Hindlimb muscle (tissue), 1 donor: ENCODE measurements at regions not wholly inside any gene's neighbourhood (a gene's known extent, or its start where the extent isn't known, plus 50 kb on each side); places are given as distances from the start of the nearest gene placed in this dataset.
"Not testable (repeated sequence)": the region's sequence is repeated elsewhere in the genome, so short reads cannot be mapped to it uniquely, and the experiment has no call there.

ENCODE experiments used
- DNase-seq: peaks from one replicate; pipeline ENCODE4 v3.0.0-alpha.2; 2013

GRCh38 chr5:29130786-29131185 lies 2062.7 kb upstream of the CDH6 start:
- no peak for DNase-seq

GRCh38 chr5:29127524-29128156 lies 2065.8 kb upstream of the CDH6 start:
- not testable (repeated sequence) for DNase-seq

- DNase-seq: peak; percentile 24
These were observed 2067.0 kb upstream of the CDH6 start for GRCh38 chr5:29126462-29126861.

GRCh38 chr5:29122306-29122705 lies 2071.2 kb upstream of the CDH6 start:
- no peak for DNase-seq

- DNase-seq: no peak
These were observed 2076.0 kb upstream of the CDH9 start for GRCh38 chr5:29114331-29114768.

- no peak for DNase-seq
These were observed 2075.1 kb upstream of the CDH9 start for GRCh38 chr5:29113516-29113915.

- DNase-seq: no peak
These were observed 2061.2 kb upstream of the CDH9 start for GRCh38 chr5:29099585-29099984.

- DNase-seq: no peak
These were observed 2051.3 kb upstream of the CDH9 start for GRCh38 chr5:29089591-29090130.

GRCh38 chr5:29085142-29085541 lies 2046.8 kb upstream of the CDH9 start:
- DNase-seq: no peak

- DNase-seq: no peak
These were observed 2041.4 kb upstream of the CDH9 start for GRCh38 chr5:29079771-29080170.

GRCh38 chr5:29077451-29077850 lies 2039.1 kb upstream of the CDH9 start:
- DNase-seq: no peak

- DNase-seq: no peak
These were observed 2030.7 kb upstream of the CDH9 start for GRCh38 chr5:29069104-29069402.

GRCh38 chr5:29061381-29061780 lies 2023.0 kb upstream of the CDH9 start:
- no peak for DNase-seq

- no peak for DNase-seq
These were observed 2016.3 kb upstream of the CDH9 start for GRCh38 chr5:29054694-29055093.

GRCh38 chr5:29054282-29054681 lies 2015.9 kb upstream of the CDH9 start:
- DNase-seq: no peak

- no peak for DNase-seq
These were observed 2013.1 kb upstream of the CDH9 start for GRCh38 chr5:29051509-29051908.

- no peak for DNase-seq
These were observed 2003.8 kb upstream of the CDH9 start for GRCh38 chr5:29042152-29042551.

GRCh38 chr5:29040404-29040803 lies 2002.0 kb upstream of the CDH9 start:
- DNase-seq: no peak

GRCh38 chr5:29039994-29040393 lies 2001.6 kb upstream of the CDH9 start:
- DNase-seq: no peak

GRCh38 chr5:29037716-29038115 lies 1999.3 kb upstream of the CDH9 start:
- DNase-seq: no peak

GRCh38 chr5:29024052-29024451 lies 1985.7 kb upstream of the CDH9 start:
- no peak for DNase-seq

GRCh38 chr5:29023541-29023940 lies 1985.2 kb upstream of the CDH9 start:
- DNase-seq: no peak

- no peak for DNase-seq
These were observed 1979.1 kb upstream of the CDH9 start for GRCh38 chr5:29017501-29017900.

GRCh38 chr5:29016067-29016466 lies 1977.7 kb upstream of the CDH9 start:
- DNase-seq: no peak

- no peak for DNase-seq
These were observed 1977.1 kb upstream of the CDH9 start for GRCh38 chr5:29015523-29015922.
